Stimulated activated CD8-positive, alpha-beta memory T cell treated with anti-CD3 and anti-CD28 coated beads, Interleukin-2, amount 100 ng/mL, for 1 hour (primary cell): ENCODE measurements at regions not wholly inside any gene's neighbourhood (a gene's known extent, or its start where the extent isn't known, plus 50 kb on each side); places are given as distances from the start of the nearest gene placed in this dataset.

Experiments used
- DNase-seq, 2 donors: peaks; one replicate each; pipeline ENCODE4 v3.0.0-alpha.2; 2020; ENCODE audit warnings: low read depth in 2 of 2

DNA sequence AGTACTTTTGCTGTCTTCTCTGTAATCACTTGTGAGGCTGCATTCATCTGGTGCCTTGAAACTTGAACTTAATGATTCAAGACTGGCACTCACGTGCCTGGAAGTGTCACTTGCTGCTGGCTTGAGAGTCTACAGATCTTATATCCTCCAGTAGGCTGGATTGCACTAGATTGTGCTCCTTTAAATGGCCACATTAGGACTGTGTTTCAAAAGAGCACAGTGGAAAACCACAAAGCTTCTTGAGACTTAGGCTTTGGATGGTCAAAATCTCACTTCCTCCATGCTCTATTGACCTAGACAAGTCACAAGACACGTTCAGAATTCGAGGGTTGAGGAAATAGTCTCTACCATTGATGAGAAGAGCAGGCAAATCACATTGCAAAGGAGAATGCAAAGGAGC is 1278.8 kb upstream of the MIR17HG start:
- DNase-seq = no peak

- no peak for DNase-seq
Measured at GRCh38 chr13:90070362-90070761, 1277.1 kb upstream of the MIR17HG start.

- no peak for DNase-seq
Measured at GRCh38 chr13:90070837-90071525, 1276.5 kb upstream of the MIR17HG start.

GRCh38 chr13:90084684-90085290 is 1262.7 kb upstream of the MIR17HG start:
- DNase-seq = no peak

GRCh38 chr13:90089051-90089450 is 1258.4 kb upstream of the MIR17HG start:
- no peak for DNase-seq

DNA sequence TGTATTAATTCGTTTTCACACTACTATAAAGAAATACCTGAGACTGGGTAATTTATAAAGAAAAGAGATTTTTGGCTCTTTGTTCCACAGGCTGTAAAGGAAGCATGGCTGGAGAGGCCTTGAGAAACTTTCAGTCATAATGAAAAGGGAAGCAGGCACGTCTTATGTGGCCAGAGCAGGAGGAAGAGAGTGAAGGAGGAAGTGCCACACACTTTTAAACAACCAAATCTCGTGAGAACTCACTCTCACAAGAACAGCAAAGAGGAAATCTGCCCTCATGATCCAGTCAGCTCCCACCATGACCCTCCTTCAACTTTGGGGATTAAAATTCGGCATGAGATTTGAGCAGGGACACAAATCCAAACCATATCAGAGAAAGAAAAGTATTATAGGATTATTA is 1255.9 kb upstream of the MIR17HG start:
- no peak for DNase-seq

DNA sequence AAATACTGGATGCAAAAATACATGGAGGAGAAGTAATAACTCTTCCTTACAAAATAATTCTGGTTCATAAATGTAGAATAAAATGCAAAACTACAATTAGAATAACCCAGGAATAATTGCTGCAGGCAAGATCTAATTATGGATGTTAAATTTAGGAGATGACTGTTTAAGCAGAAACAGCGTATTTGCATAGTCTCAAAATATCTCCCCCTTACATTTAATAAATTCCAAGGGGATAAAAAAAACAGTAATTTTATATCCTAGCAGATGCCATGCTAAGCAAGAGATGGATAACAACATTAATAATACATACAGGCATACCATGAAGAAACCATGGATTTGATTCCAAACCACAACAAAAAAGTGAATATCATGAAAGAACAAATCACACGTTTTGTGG is 1253.1 kb upstream of the MIR17HG start:
- DNase-seq = no peak

DNA sequence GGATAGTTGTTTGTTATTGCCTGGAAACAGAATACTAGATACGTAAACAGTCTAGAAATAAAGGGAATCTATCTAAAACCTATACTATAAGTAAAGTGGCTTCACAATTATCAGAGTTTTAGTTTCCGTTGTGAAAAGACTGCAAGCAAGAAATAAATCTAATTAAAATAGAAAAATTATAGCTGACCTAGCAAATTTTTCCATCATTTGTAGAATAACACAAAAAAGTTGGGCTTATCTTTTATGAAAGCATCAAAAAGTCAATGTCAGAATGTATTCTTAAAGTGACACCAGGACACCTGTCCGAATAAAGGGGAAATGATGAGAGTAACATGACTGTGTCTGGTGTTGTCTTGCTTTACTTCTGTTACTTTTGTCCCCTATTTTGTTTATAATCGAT is 1248.9 kb upstream of the MIR17HG start:
- DNase-seq = no peak

DNA sequence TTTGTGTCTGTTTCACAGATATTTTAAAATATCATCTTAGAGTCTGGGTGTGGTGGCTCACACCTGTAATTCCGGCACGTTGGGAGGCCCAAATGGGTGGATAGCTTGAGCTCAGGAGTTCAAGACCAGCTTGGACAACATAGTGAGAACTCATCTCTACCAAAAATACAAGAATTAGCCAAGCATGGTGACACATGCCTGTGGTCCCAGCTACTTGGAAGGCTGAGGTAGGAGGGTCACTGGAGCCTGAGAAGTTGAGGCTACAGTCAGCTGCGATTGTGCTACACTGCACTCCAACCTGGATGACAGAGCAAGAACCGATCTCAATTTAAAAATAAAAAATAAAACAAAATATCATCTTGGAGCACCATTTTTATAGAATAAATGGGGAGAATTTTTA is 1247.6 kb upstream of the MIR17HG start:
- DNase-seq = no peak

DNA sequence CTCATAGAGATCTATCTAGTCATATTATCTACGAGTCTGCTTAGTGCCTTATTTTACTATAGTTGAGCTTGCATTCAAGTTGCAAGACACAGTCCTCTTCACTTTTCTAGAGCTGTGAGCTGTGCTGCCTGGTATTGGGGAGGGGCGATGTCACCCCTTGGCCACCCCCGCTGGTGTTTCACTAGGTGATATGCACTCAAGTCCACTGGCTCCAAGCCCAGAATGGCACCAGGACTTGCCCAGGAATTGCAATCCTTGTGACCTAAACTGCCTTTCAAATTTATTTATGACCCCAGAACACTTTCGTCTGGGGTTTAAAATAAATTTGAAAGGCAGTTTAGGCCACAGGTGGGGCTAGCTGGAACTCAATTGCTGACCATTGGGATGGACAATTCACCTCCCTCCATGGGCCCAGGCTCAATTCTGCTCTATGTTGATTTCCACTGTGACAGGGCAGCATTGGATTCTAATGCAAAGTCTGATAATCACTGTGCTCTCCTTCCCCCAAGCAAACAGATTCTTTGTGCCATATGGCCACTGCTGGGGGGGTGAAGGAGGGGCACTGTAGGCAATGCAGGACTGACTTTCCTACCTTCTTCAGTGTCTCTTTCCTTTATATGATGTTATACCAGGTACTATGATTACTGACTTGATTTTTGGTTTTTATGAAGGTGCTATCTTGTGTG is 1244.2 kb upstream of the MIR17HG start:
- no peak for DNase-seq

- DNase-seq = no peak
Measured at GRCh38 chr13:90104764-90105163, 1242.7 kb upstream of the MIR17HG start.

GRCh38 chr13:90105276-90105675 is 1242.2 kb upstream of the MIR17HG start:
- no peak for DNase-seq

DNA sequence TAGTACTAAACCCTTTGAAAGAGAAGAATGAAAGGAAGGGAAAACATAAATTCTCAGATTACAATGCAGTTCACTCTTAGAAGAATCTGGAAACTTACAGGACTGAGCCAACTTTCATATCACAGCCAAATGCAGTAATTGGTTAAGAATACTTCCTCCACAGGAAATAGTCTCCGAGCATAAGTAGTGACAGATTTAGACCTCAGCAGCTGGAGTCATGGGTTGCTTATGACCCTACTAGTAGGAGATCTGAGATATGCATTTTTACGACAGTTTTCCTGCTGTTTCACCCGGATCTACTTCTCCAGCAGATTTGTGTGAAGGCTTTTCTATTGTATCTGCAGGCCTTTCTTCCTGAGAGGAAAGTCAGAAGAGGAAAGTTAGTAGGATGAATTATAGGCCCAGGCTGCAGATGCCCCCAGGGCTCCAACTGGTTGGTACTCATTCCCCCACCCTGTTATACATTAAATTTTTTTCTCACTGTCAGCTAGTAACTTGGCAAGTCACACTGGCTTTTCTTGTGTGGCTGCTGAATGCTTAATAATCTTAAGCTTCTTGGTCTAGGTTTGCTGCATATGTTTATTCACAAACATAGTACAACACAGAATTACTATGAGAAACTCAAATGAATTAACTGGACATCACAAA is 1241.5 kb upstream of the MIR17HG start:
- DNase-seq = no peak

DNA sequence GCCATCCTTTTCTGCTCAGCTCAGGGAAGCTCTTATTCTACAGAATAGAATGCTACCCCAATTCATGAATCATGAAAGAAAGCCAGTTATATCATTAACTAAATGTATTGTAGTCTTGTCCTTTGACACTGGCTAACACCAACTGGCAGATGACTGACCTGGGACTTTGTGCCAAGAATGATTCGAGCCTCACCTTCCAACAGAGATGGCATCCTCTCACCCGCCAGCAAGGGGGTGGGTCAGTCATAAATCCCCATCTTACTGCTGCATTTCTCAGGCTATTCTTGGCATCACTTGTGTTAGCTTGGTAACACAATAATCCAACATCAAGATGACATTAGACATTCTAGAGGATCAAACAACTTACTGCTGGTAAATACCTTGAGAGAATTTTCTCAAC is 1239.8 kb upstream of the MIR17HG start:
- no peak for DNase-seq

GRCh38 chr13:90108547-90108946 is 1238.9 kb upstream of the MIR17HG start:
- no peak for DNase-seq

- DNase-seq = no peak
Measured at GRCh38 chr13:90116121-90116520, 1231.4 kb upstream of the MIR17HG start.

DNA sequence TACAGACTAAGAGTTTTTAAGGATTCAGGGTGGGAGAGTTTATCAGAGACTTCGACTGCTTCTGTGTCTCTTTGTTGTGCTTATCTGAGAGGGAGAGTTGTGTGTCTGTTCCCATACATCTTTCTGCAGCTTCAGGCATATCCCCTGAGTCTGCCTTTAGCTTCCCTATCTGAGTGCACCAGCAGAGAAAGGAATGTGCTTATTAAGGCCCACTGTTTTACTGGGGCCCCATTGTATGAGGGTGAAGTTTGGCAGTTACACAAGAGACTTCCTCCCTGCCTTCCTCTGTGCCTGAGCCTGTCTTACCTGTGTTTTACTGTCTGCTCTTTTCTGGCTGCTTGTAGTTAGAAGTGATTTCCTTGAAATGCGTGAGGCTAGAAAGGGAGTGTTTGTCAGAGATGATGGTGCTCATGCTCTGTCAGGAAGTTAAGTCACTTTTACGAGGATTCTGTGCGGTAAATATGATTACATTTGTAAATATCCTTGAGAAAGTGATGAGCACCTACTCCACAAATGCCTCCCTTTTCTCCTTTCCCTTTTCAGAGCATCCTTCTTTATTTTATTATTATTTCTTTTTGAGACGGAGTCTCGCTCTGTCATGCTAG is 1228.9 kb upstream of the MIR17HG start:
- DNase-seq = no peak

- no peak for DNase-seq
Measured at GRCh38 chr13:90120026-90120425, 1227.5 kb upstream of the MIR17HG start.

- no peak for DNase-seq
Measured at GRCh38 chr13:90121784-90122183, 1225.7 kb upstream of the MIR17HG start.

DNA sequence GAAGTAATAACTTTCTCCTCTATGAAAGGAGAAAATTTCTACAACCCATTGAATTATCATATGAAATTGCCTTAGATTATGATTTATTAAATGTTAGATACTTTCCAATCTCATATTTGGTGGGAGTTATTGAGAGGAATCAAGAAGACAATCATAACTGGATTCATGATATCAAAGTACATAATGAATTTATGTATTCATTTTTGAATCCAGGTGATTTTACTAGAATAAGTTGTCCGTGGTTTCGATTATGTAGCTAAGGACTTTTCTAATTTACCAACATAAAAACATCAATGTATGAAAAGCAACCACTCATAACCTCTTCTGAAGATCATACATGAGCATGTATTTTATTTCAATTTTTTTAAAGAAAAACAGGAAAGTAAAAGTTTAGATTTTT is 1225.0 kb upstream of the MIR17HG start:
- DNase-seq = no peak

- no peak for DNase-seq
Measured at GRCh38 chr13:90135558-90135957, 1211.9 kb upstream of the MIR17HG start.

DNA sequence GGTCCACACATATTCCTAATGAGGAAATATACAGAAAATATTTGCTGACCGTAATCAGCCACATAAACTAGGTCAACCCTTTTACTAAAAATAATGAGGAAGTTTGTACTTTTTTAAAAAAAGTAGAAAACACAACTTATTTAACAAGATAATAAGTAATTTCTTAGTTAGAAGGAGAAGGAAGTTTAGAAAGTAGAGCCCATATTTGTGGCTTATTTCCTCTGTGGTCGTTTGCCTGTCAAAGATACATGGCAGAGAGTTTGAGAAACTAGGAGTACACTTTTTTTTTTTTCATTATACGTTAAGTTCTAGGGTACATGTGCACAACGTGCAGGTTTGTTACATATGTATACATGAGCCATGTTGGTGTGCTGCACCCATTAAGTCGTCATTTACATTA is 1205.2 kb upstream of the MIR17HG start:
- no peak for DNase-seq
